HL-60 (cell line): ENCODE measurements at regions not wholly inside any gene's neighbourhood (a gene's known extent, or its start where the extent isn't known, plus 50 kb on each side); places are given as distances from the start of the nearest gene placed in this dataset.

Experiments used
- POLR2AphosphoS5 ChIP-seq: IDR thresholded peaks from 2 replicates; pipeline ENCODE4 v1.6.1; 2012; ENCODE audit warnings: low read depth
- TF ChIP-seq, protein P1 (sequence below): IDR thresholded peaks from 2 replicates; pipeline ENCODE4 v1.6.1; 2012; ENCODE audit warnings: low read depth; ENCODE audit not compliant: insufficient replicate concordance

DNA sequence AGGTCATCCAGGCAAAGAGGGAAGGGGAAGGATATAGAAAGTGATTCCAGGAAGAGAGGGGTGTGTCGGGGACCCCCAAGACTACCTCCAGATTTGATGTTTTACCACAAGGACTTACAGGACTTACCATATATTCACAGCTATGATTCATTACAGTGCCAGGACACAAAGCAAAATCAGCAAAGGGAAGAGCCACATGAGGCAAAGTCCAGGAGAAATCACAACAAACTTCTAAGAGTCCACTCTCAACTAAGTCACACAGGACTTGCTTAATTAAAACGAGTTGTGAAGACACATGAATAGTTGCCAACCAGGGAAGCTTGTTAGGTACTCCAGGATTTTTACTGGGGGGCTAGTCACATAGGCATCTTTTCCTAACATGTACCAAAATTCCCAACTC is 217.3 kb downstream of the TTLL7 start:
- TF ChIP-seq POLR2AphosphoS5 = no peak
- TF ChIP-seq, protein P1, sequence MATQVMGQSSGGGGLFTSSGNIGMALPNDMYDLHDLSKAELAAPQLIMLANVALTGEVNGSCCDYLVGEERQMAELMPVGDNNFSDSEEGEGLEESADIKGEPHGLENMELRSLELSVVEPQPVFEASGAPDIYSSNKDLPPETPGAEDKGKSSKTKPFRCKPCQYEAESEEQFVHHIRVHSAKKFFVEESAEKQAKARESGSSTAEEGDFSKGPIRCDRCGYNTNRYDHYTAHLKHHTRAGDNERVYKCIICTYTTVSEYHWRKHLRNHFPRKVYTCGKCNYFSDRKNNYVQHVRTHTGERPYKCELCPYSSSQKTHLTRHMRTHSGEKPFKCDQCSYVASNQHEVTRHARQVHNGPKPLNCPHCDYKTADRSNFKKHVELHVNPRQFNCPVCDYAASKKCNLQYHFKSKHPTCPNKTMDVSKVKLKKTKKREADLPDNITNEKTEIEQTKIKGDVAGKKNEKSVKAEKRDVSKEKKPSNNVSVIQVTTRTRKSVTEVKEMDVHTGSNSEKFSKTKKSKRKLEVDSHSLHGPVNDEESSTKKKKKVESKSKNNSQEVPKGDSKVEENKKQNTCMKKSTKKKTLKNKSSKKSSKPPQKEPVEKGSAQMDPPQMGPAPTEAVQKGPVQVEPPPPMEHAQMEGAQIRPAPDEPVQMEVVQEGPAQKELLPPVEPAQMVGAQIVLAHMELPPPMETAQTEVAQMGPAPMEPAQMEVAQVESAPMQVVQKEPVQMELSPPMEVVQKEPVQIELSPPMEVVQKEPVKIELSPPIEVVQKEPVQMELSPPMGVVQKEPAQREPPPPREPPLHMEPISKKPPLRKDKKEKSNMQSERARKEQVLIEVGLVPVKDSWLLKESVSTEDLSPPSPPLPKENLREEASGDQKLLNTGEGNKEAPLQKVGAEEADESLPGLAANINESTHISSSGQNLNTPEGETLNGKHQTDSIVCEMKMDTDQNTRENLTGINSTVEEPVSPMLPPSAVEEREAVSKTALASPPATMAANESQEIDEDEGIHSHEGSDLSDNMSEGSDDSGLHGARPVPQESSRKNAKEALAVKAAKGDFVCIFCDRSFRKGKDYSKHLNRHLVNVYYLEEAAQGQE = no peak
